ENCODE measurements at regions not wholly inside any gene's neighbourhood (a gene's known extent, or its start where the extent isn't known, plus 50 kb on each side); places are given as distances from the start of the nearest gene placed in this dataset.

- H3K36me3 ChIP-seq: no peaks in the 10 kb centered on the region
- no peaks in the 10 kb centered on the region for H3K4me1 ChIP-seq
- H3K4me3 ChIP-seq: no peak overlapping the region
- intact Hi-C loops (cut with DNase I): no loop called here
- no peak for TF ChIP-seq CTCF (IDR thresholded peaks at IDR 0.05)
- FAIRE-seq: no peak
- WGBS, 2 donors: 74 to 77% methylated on average over 7 of the region's 7 CpGs
- no peaks in the 10 kb centered on the region for H3K9me3 ChIP-seq
- no peaks in the 10 kb centered on the region for H3K27me3 ChIP-seq
- ATAC-seq: peak in 3 of 4 donors; percentile 57 to 79 (median 75)
- DNase-seq: no peak
- no peak overlapping the region for H3K27ac ChIP-seq
Observed at GRCh38 chr18:24656551-24657443, 196.4 kb downstream of the HRH4 start.

- no peaks in the 10 kb centered on the region for H3K27me3 ChIP-seq
- TF ChIP-seq CTCF (IDR thresholded peaks at IDR 0.05): no peak
- no peak for FAIRE-seq
- H3K9me3 ChIP-seq: no peaks in the 10 kb centered on the region
- no peaks in the 10 kb centered on the region for H3K4me1 ChIP-seq
- DNase-seq: peak in 1 of 6 donors; percentile 34
- WGBS, 2 donors: 70 to 76% methylated on average over 7 of the region's 7 CpGs
- H3K4me3 ChIP-seq: no peak overlapping the region
- intact Hi-C loops (cut with DNase I): no loop called here
- ATAC-seq: no peak
- no peaks in the 10 kb centered on the region for H3K36me3 ChIP-seq
- no peak overlapping the region for H3K27ac ChIP-seq
Observed at GRCh38 chr18:24657444-24657842, 197.0 kb downstream of the HRH4 start.

GRCh38 chr18:24658302-24658701 is 197.9 kb downstream of the HRH4 start:
- Histone ChIP-seq H3K27ac (no peak overlapping the region), H3K36me3 (no peaks in the 10 kb centered on the region), H3K9me3 (no peaks in the 10 kb centered on the region), H3K27me3 (no peaks in the 10 kb centered on the region), H3K4me1 (no peaks in the 10 kb centered on the region), H3K4me3 (no peak overlapping the region)
- 32 to 39% methylated on average over 1 of the region's 1 CpG for WGBS, 2 donors
- ATAC-seq: no peak
- no peak for FAIRE-seq
- intact Hi-C loops (cut with DNase I): no loop called here
- no peak for DNase-seq
- no peak for TF ChIP-seq CTCF (IDR thresholded peaks at IDR 0.05)

GRCh38 chr18:24659827-24660720 is 199.6 kb downstream of the HRH4 start:
- DNase-seq: peak in 4 of 6 donors; percentile 9 to 53 (median 13)
- peak; percentile 56 to 71 (median 65) for ATAC-seq
- Histone ChIP-seq H3K4me1 (no peaks in the 10 kb centered on the region), H3K9me3 (no peaks in the 10 kb centered on the region), H3K27ac (no peak overlapping the region), H3K36me3 (no peaks in the 10 kb centered on the region), H3K27me3 (no peaks in the 10 kb centered on the region), H3K4me3 (peak overlapping the region in 2 of 4 donors; percentile 15 to 34)
- 29 to 32% methylated on average over 21 of the region's 21 CpGs for WGBS, 2 donors
- no peak for FAIRE-seq
- intact Hi-C loops (cut with DNase I): no loop called here
- TF ChIP-seq CTCF (IDR thresholded peaks at IDR 0.05): no peak
